ENCODE measurements at regions not wholly inside any gene's neighbourhood (a gene's known extent, or its start where the extent isn't known, plus 50 kb on each side); places are given as distances from the start of the nearest gene placed in this dataset.

DNA sequence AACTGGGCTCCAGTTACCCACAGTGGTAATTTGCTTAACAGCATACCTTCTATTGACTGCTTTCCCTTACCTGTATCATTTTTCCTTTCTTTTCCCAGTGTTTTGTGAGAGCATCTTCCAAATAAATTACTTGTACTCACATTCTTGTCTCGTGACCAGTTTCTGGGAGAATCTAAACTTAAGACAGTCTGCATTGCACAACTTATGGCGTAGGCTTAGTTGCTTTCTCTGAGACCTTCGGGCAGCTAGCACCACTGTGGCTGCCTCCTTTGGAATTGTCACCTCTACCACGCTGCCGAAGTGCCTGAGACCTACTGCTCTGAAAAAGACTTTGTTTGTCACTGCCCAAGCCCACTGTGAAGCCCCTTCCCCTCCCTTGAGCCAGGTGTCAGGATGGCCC lies 188.1 kb upstream of the BMP2 start:
- TF ChIP-seq, protein P1, sequence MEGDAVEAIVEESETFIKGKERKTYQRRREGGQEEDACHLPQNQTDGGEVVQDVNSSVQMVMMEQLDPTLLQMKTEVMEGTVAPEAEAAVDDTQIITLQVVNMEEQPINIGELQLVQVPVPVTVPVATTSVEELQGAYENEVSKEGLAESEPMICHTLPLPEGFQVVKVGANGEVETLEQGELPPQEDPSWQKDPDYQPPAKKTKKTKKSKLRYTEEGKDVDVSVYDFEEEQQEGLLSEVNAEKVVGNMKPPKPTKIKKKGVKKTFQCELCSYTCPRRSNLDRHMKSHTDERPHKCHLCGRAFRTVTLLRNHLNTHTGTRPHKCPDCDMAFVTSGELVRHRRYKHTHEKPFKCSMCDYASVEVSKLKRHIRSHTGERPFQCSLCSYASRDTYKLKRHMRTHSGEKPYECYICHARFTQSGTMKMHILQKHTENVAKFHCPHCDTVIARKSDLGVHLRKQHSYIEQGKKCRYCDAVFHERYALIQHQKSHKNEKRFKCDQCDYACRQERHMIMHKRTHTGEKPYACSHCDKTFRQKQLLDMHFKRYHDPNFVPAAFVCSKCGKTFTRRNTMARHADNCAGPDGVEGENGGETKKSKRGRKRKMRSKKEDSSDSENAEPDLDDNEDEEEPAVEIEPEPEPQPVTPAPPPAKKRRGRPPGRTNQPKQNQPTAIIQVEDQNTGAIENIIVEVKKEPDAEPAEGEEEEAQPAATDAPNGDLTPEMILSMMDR (IDR thresholded peaks at IDR 0.05): no peak
- TF ChIP-seq POLR2A (IDR thresholded peaks at IDR 0.05): no peak

All from vagina (tissue), 2 donors.